DLD1 (cell line): ENCODE measurements at regions not wholly inside any gene's neighbourhood (a gene's known extent, or its start where the extent isn't known, plus 50 kb on each side); places are given as distances from the start of the nearest gene placed in this dataset.

Source experiments
- in situ Hi-C: cut with HindIII; loops from 2 replicates; pipeline ENCODE4 v1.10.0; 2017; ENCODE audit warnings: low sequenced_read_pairs

GRCh38 chr12:127284870-127285431 is 982.0 kb upstream of the TMEM132C start:
- in situ Hi-C loops = loop anchor here (25.0 kb wide), 1 partner anchor 173 kb away; no protein-coding TSS in a partner anchor

DNA sequence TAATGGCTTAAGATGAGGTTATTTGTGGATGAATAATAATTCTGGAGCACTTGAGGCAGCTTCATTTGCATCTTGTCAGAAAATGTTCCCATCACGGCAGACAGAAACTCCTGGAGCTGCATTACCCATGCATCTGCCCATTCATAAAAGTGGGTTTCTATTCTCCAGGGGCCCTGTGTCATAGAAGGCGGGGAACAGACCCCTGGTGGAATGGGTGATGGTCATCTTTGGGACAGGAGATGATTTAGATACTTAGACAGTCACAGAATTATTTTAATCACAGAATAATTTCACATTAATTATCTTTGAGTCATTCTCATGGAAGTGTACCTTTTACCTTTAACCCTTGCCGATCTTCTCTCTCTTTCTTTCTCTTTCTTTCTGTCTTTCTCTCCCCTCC is 980.7 kb upstream of the TMEM132C start:
- in situ Hi-C loops = loop anchor here (25.0 kb wide), 1 partner anchor 174 kb away; no protein-coding TSS in a partner anchor

- in situ Hi-C loops = loop anchor here (25.0 kb wide), 1 partner anchor 175 kb away; no protein-coding TSS in a partner anchor
These were observed 979.7 kb upstream of the TMEM132C start for GRCh38 chr12:127287256-127287655.

DNA sequence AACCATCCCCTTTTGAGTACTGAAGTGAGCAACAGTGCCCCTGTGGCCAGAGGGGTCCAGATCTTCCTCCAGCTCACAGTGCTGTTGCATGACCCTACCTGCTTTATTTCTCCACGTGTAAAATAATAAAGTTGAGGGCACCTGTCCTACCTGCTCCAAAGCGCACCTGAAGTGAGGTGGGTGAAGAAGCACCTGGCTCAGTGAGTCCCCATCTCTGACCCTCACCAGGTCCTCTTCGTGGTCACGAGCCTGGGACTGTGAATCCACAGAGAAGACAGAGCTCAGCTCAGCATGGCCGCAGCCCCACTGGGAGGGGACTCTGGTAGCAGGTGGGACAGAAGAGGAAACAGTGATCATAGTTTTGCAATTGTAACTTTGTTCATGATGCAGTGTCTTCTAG is 976.7 kb upstream of the TMEM132C start:
- in situ Hi-C loops = loop anchor here (25.0 kb wide), 1 partner anchor 178 kb away; no protein-coding TSS in a partner anchor

GRCh38 chr12:127292736-127293135 is 974.2 kb upstream of the TMEM132C start:
- in situ Hi-C loops = loop anchor here (25.0 kb wide), 1 partner anchor 180 kb away; no protein-coding TSS in a partner anchor

GRCh38 chr12:127293507-127294310 is 973.3 kb upstream of the TMEM132C start:
- in situ Hi-C loops = loop anchor here (25.0 kb wide), 1 partner anchor 181 kb away; no protein-coding TSS in a partner anchor

DNA sequence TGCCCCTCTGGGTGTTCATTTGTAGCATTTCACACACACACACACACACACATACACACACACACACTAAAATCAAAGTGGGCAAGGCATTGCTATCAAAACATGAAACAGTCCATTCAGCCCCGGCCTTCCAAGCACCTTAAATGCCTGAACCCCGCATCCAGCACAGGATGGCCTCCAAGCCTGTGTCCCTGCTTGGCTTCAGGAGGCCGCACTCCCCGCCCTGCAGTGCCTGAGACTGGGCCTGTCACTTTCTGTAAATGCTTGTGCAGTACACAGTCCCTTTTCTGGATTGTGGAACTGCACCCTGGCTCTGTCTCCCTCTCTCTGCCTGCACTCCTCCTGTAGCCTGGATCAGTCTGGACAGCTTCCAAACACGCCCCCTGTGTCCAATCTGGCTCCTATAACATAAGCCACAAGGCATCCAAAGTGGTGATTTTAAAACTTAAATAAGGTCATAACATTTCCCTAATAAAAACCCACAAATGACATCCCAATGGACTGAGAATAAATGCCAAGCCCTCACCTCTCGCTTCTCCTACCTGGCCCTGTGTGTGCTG is 972.2 kb upstream of the TMEM132C start:
- in situ Hi-C loops = loop anchor here (25.0 kb wide), 1 partner anchor 182 kb away; no protein-coding TSS in a partner anchor

DNA sequence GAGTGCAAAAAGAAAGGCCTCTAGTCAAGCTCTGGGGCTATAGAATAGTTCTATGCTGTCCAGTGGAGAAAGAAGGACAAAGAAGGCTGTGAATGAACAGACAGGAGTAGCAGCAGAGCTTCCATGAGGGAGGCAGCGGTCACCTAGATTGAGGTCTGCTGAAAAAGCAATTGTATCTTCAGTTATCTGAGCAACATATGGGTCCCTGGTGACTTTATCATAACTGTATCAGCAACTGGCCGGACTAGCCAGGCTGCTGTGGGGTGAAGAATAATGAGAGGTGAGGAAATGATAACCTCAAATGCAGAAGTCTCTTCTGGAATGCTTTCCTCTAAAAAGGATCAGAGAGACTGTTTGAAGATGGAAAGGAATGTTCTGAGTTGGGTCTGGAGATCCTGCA is 971.3 kb upstream of the TMEM132C start:
- in situ Hi-C loops = loop anchor here (25.0 kb wide), 1 partner anchor 183 kb away; no protein-coding TSS in a partner anchor

DNA sequence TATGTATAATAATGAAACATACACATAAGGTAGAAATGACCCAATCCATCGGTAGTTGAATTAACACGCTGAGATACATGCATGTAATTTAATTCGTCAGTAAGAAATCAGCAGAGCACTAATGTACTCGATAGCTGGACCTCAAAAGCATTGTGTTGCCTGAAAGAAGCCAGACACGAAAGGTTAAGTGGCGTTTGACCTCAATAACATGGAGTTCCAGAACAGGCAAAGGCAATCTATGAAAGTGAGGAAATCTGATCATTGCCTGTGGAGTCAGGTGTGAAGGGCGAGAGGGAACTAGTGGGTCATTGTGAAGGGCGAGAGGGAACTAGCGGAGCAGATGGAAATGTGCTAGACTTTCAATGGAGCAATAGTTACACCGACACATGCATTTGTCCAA is 970.4 kb upstream of the TMEM132C start:
- in situ Hi-C loops = loop anchor here (25.0 kb wide), 1 partner anchor 184 kb away; no protein-coding TSS in a partner anchor

DNA sequence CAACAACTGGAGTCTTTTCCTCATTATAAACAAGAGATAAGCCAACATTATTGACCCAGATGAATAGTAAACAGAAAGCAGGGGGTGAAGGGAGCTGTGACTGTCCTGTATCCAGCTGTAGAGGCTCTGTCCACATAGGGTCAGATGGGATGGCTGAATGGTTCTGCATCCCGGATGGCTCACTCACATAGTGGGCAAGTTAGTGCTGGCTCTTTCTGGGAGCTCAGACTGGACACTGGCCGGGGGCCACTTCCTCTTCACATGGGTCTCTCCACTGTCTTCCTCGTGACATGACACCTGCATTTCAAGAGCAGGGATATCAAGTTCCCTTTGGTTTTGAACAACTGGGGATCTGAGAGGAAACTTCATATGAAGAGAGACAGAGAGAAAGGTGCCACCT is 969.6 kb upstream of the TMEM132C start:
- in situ Hi-C loops = loop anchor here (25.0 kb wide), 1 partner anchor 185 kb away; no protein-coding TSS in a partner anchor

GRCh38 chr12:127300075-127300474 is 966.9 kb upstream of the TMEM132C start:
- in situ Hi-C loops = no loop called here

DNA sequence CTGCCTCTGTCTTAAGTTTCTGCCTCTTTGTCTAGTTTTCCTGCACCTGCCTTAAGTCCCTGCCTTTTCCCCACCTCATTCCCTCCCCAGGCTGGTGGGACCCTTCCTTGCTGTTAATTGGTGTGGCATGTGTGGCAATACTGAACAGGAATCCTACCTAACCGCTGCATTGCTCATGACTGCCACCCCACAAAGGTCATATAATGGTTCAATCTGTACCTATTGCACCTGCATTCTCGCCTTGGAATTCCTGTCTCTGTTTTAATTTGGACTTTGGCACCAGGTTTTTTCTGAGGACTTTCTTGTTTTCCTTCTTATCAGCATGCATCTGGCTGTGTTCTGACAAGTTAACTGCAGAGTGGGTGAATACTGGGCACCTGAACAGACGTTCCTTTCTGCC is 966.2 kb upstream of the TMEM132C start:
- in situ Hi-C loops = no loop called here

- in situ Hi-C loops = no loop called here
These were observed 965.1 kb upstream of the TMEM132C start for GRCh38 chr12:127301876-127302275.

DNA sequence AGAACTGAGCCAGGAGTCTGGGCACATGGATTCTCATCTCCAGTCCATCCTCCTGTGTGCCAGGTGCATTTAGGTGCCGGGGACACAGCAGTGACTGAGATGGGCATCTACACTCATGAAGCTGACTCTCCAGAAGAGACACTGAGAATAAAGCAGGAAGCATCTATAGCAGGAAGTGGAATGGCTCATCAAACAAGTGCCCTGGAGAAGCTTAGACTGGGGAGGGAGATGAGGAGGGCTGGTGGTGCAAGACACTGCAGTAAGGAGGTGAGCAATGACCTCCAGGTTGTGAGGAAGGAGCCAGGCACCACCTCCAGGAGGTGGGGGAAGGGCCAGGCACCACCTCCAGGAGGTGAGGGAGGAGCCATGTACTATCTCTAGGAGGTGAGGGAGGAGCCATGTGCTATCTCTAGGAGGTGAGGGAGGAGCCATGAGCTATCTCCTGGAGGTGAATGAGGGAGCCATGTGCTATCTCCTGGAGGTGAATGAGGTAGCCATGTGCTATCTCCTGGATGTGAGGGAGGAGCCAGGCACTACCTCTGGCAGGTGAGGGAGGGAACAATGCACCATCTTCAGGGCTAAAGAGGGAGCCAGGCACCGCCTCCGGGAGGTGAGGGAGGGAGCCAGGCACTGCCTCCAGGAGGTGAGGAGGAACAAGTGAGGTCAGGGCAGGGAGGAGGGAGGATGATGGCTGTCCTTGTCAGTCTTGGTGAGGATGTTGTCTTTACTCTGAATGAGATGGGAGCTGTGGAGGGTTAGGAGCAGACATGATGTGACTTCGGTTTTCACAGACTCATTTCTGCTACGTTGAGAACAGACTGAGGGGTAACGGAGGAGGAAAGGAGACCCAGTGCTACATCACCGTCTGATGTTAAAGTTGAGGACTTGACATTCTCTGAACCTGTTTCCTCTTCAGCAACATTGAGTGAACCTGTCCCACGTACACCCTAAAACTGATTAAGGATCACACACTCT is 961.9 kb upstream of the TMEM132C start:
- in situ Hi-C loops = no loop called here

DNA sequence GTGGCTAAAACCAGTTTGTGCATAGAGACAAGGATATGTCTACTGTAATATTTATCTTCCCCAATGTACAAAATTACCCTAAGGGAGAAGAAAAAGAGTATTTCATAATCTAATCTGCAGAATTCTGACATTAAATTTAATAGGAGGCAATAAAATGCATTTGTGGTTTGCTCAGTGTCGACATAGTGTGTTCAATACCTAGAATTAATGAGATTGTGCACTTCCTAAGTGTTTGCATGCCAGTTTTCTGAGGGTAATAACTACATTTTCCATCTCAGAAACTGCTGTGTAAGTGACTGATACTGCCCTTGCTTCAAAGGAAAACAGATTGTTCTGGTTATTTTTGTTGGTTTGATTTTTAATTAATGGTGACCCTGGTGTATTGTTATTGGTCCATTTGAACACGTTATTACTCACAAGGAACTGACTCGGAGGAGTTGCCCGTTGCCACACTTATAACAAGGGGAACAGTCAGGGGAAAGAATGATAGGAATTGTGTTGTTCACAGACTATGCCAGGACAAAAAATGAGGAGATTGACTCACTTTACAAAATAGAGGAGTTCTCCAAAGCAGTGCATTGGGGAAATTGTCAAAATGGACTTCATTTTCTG is 960.3 kb upstream of the TMEM132C start:
- in situ Hi-C loops = no loop called here

DNA sequence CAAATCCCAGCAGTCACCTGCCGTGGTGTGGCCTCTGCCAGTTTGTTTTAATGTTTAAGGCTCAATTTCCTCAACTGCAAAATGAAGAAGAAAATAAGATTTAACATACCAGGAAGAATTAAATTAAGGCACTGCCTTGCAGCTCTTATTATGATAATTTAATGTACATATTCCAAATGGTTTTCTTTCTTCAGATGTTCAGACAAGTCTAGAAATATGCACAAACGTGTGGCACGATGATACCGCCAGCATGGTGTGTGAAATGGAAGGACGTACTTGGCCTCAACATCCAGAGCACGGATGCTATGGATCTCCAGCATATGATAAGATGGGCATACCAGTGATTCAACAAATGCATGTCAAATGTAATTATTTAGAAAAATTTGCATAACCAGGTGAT is 959.4 kb upstream of the TMEM132C start:
- in situ Hi-C loops = no loop called here

GRCh38 chr12:127308148-127308547 is 958.8 kb upstream of the TMEM132C start:
- in situ Hi-C loops = no loop called here

- in situ Hi-C loops = no loop called here
These were observed 956.4 kb upstream of the TMEM132C start for GRCh38 chr12:127310548-127310947.

DNA sequence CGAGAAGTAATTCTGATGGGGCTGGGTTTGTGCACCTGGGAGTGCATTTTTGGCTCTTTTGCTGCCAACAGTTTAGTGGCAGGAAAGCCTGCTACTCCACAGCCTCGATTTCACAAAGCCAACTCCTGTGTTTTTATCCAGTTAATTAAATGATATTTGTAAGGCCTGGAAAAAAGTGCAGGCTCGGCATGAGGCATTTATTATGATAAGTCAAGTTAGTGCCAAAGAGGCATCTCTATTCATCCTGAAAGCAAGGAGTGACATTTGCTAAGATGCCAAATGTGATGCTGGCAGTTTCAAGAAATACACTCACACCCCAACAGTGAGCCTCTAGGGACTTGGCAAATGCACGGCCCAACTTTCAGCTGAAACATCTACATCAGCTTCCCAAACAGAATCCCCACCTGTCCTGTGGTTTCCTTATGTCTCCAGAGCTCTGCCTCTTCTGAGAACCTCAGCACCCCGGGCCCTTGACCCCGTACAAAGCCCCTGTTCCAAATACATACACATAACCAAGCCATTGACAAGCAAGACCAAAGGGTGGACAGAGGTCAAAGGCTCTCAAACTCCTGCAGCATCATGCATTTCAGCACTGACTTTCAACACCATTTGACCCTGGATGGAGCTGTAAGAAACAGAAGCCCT is 955.1 kb upstream of the TMEM132C start:
- in situ Hi-C loops = no loop called here
